ENCODE measurements at regions not wholly inside any gene's neighbourhood (a gene's known extent, or its start where the extent isn't known, plus 50 kb on each side); places are given as distances from the start of the nearest gene placed in this dataset.

GRCh38 chr1:185645686-185646085, 88.5 kb upstream of the HMCN1 start:
- no peak for TF ChIP-seq CTCF (conservative IDR thresholded peaks at IDR 0.05; ENCODE audit: low read depth, low read length)
- TF ChIP-seq POLR2A (IDR thresholded peaks at IDR 0.05; ENCODE audit: low read depth, low read length): no peak
- TF ChIP-seq MAZ (IDR thresholded peaks at IDR 0.05; ENCODE audit: borderline replicate concordance, low read depth, low read length): no peak
- no peak for TF ChIP-seq RFX5 (IDR thresholded peaks at IDR 0.05; ENCODE audit: low read depth, low read length)
- no peak for TF ChIP-seq CHD1 (IDR thresholded peaks at IDR 0.05; ENCODE audit: low read depth, low read length)
- TF ChIP-seq CEBPB (IDR thresholded peaks at IDR 0.05; ENCODE audit: low read depth, low read length): no peak

Measured in IMR-90 (cell line).